Transverse colon (tissue), 4 donors: ENCODE measurements at regions not wholly inside any gene's neighbourhood (a gene's known extent, or its start where the extent isn't known, plus 50 kb on each side); places are given as distances from the start of the nearest gene placed in this dataset.

Source experiments
- DNase-seq: peaks from one replicate; pipeline ENCODE4 v3.0.0-alpha.2; 2019
- H3K27ac ChIP-seq, 4 donors: fragments of 200-600 bp; sonication (generic); 2 replicates each; pipeline ENCODE4 v1.5.1; 2016 to 2018; ENCODE audit warnings: inconsistent platforms in 4 of 4
- H3K27me3 ChIP-seq: fragments of 200-600 bp; sonication (generic); 2 replicates; pipeline ENCODE4 v1.5.1; 2017; ENCODE audit warnings: inconsistent platforms
- H3K36me3 ChIP-seq, 4 donors: fragments of 200-600 bp; sonication (generic); 2 replicates each; pipeline ENCODE4 v1.5.1; 2017 to 2019; ENCODE audit warnings: inconsistent platforms in 4 of 4
- H3K4me1 ChIP-seq, 4 donors: fragments of 200-600 bp; sonication (generic); 2 replicates each; pipeline ENCODE4 v1.5.1; 2017 to 2020; ENCODE audit warnings: inconsistent platforms in 4 of 4
- H3K4me3 ChIP-seq, 4 donors: fragments of 200-600 bp; sonication (generic); 1 replicate in 1 of 4; 2 replicates in 3 of 4; pipeline versions ENCODE4 v1.5.1 to v1.6.1; 2017 to 2019; ENCODE audit warnings: inconsistent platforms in 4 of 4
- H3K9me3 ChIP-seq, 2 donors: fragments of 200-600 bp; sonication (generic); 2 replicates each; pipeline ENCODE4 v1.5.1; 2017 to 2019; ENCODE audit warnings: inconsistent platforms in 2 of 2
- EP300 ChIP-seq: sonication (generic); formaldehyde crosslinking; IDR thresholded peaks from one replicate; pipeline ENCODE4 v1.6.1; 2017; ENCODE audit warnings: antibody characterized with exemption, low read depth
- POLR2A ChIP-seq: fragments of 450-650 bp; IDR thresholded peaks from one replicate; pipeline ENCODE4 v1.6.1; 2016; ENCODE audit warnings: antibody characterized with exemption, mild to moderate bottlenecking, moderate library complexity
- POLR2AphosphoS5 ChIP-seq, 3 donors: sonication (generic); formaldehyde crosslinking; IDR thresholded peaks; one replicate each; pipeline ENCODE4 v1.6.1; 2016; ENCODE audit warnings: antibody characterized with exemption in 3 of 3
- WGBS, 2 donors: methylation state at CpG; one replicate each; pipeline ENCODE4 v1.1.5; 2018; ENCODE audit warnings: low coverage in 1 of 2; 5-methylcytosine and 5-hydroxymethylcytosine counted together
- in situ Hi-C, 4 donors: fragments of 200-750 bp; cut with MboI; loops; one replicate each; pipeline versions ENCODE4 v1.15.0 to v1.15.1; 2017; ENCODE audit warnings: low sequenced_read_pairs in 3 of 4, low pct_ligation_motif_present in 1 of 4, low pct_unique_long_range_greater_than_20kb in 1 of 4
- intact Hi-C: fragments of 100-400 bp; cut with DNase I; formaldehyde crosslinking; loops from one replicate; pipeline ENCODE4 v1.15.1; 2023; ENCODE audit warnings: low total_unique reads
- TF ChIP-seq, protein P1 (sequence below), 5 experiments: fragments of 200-600 bp in 3 of 5; fragments of 450-650 bp in 2 of 5; sonication (generic) in 3 of 5; IDR thresholded peaks; 1 replicate in 2 of 5; 2 replicates in 3 of 5; pipeline ENCODE4 v1.5.1; 2016 to 2017; ENCODE audit warnings: antibody characterized with exemption in 5 of 5, inconsistent platforms in 3 of 5, mild to moderate bottlenecking in 2 of 5, moderate library complexity in 1 of 5

DNA sequence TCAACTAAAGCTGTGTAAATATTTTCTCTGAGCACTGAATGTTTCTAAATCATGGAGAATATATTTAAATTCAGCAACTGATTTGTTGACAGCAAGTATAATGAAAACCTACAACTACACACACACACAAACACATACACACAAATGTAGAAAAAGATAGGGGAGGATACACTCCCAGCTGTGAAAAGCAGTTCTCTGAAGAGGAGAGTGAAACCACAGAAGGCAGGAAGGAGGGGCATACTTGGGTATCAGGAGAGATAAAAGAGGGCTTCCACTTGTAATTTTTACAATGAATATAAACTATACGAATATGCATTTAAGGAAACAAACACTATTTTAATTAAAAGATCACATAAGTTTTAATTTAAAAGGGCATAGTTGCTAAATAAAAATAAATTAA is 227.8 kb upstream of the SLC24A2 start:
- in situ Hi-C loops (loop anchor here in 1 of 4 donors (25.0 kb wide), 2 partner anchors 96 to 104 kb away; no protein-coding TSS in a partner anchor), intact Hi-C loops (no loop called here)
- no peaks in the 10 kb centered on the region for H3K27me3 ChIP-seq
- TF ChIP-seq EP300 (no peak), POLR2AphosphoS5 (IDR thresholded peaks at IDR 0.05) (no peak), POLR2A (no peak)
- TF ChIP-seq, protein P1, sequence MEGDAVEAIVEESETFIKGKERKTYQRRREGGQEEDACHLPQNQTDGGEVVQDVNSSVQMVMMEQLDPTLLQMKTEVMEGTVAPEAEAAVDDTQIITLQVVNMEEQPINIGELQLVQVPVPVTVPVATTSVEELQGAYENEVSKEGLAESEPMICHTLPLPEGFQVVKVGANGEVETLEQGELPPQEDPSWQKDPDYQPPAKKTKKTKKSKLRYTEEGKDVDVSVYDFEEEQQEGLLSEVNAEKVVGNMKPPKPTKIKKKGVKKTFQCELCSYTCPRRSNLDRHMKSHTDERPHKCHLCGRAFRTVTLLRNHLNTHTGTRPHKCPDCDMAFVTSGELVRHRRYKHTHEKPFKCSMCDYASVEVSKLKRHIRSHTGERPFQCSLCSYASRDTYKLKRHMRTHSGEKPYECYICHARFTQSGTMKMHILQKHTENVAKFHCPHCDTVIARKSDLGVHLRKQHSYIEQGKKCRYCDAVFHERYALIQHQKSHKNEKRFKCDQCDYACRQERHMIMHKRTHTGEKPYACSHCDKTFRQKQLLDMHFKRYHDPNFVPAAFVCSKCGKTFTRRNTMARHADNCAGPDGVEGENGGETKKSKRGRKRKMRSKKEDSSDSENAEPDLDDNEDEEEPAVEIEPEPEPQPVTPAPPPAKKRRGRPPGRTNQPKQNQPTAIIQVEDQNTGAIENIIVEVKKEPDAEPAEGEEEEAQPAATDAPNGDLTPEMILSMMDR (IDR thresholded peaks at IDR 0.05) = no peak
- no peaks in the 10 kb centered on the region for H3K36me3 ChIP-seq
- no peaks in the 10 kb centered on the region for H3K9me3 ChIP-seq
- H3K27ac ChIP-seq = no peak overlapping the region
- no peak overlapping the region for H3K4me3 ChIP-seq
- no peak for DNase-seq
- H3K4me1 ChIP-seq = no peaks in the 10 kb centered on the region
- WGBS, 2 donors = 71 to 92% methylated on average over 1 of the region's 1 CpG

DNA sequence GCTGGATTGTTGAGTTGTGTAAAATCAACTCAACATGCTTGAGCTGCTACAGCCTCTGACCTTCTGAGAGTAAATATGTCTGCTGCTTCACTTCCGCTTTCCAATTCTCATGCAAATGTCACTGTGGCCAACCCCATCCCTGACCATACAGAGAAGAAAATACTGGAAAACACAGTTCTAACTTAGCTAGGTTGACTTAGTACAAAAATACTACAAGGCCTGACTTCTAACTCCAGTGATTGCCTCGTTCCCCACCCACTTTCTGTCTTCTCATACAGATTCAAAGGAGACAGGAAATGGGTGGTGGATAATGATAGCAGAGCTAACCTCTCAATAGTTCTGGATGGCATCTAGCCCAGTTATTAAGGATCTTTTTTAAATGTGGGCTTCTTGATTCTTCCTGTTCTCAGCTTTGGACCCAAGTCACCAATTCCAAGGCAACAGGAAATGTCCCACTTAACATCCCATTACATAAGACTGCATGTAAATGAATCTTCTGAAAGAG is 226.6 kb upstream of the SLC24A2 start:
- Histone ChIP-seq H3K27me3 (no peaks in the 10 kb centered on the region), H3K27ac (no peak overlapping the region), H3K4me1 (no peaks in the 10 kb centered on the region), H3K36me3 (no peaks in the 10 kb centered on the region), H3K4me3 (no peak overlapping the region), H3K9me3 (no peaks in the 10 kb centered on the region)
- TF ChIP-seq, protein P1 (IDR thresholded peaks at IDR 0.05) = no peak
- no peak for TF ChIP-seq POLR2AphosphoS5 (IDR thresholded peaks at IDR 0.05)
- TF ChIP-seq POLR2A = no peak
- TF ChIP-seq EP300 = no peak
- intact Hi-C loops (no loop called here), in situ Hi-C loops (loop anchor here in 1 of 4 donors (25.0 kb wide), 2 partner anchors 97 to 103 kb away; no protein-coding TSS in a partner anchor)
- 66 to 80% methylated on average over 1 to 2 of the region's 2 CpGs for WGBS, 2 donors
- no peak for DNase-seq

DNA sequence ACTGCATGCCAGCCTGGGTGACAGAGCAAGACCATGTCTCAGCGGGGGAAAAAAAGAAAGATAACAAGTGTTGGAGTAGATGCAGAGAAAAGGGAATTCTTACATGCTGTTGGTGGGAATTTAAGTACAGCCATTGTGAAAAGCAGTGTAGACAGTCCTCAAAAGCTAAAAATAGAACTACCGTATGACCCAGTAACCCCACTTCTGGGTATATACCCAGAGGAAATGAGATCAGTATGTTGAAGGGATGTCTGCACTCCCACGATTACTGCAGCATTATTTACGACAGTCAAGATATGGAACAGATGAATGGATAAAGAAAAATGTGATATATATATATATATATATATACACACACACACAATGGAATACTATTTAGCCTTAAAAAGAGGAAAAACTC is 225.3 kb upstream of the SLC24A2 start:
- TF ChIP-seq POLR2A = no peak
- TF ChIP-seq, protein P1 (IDR thresholded peaks at IDR 0.05) = no peak
- no peak for TF ChIP-seq EP300
- TF ChIP-seq POLR2AphosphoS5 (IDR thresholded peaks at IDR 0.05) = no peak
- intact Hi-C loops = no loop called here

DNA sequence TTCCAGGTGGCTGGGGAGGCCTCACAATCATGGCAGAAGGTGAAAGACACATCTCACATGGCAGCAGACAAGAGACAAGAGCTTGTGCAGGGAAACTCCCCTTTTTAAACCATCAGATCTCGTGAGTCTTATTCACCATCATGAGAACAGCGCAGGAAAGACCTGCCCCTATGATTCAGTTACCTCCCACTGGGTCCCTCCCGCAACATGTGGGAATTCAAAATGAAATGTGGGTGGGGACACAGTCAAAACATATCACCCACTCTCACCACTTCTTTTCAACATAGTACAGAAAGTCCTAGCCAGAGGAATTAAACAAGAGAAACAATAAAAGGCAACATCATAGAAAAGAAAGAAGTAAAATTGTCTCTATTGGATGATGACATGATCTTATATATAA is 223.4 kb upstream of the SLC24A2 start:
- in situ Hi-C loops (loop anchor here in 1 of 4 donors (25.0 kb wide), 2 partner anchors 100 kb away; no protein-coding TSS in a partner anchor), intact Hi-C loops (no loop called here)
- Histone ChIP-seq H3K36me3 (no peaks in the 10 kb centered on the region), H3K27ac (no peak overlapping the region), H3K9me3 (no peaks in the 10 kb centered on the region), H3K4me3 (no peak overlapping the region), H3K27me3 (no peaks in the 10 kb centered on the region), H3K4me1 (no peaks in the 10 kb centered on the region)
- WGBS, 2 donors = 75 to 77% methylated on average over 2 to 3 of the region's 3 CpGs
- TF ChIP-seq, protein P1 (IDR thresholded peaks at IDR 0.05) = no peak
- TF ChIP-seq POLR2AphosphoS5 (IDR thresholded peaks at IDR 0.05) (no peak), POLR2A (no peak), EP300 (no peak)
- DNase-seq = no peak

More for the DNA sequence above, 225.3 kb upstream of the SLC24A2 start:
- DNase-seq = no peak
- no peaks in the 10 kb centered on the region for H3K4me1 ChIP-seq
- no peak overlapping the region for H3K4me3 ChIP-seq
- no peaks in the 10 kb centered on the region for H3K27me3 ChIP-seq
- no peaks in the 10 kb centered on the region for H3K9me3 ChIP-seq
- in situ Hi-C loops = loop anchor here in 1 of 4 donors (25.0 kb wide), 2 partner anchors 98 to 102 kb away; no protein-coding TSS in a partner anchor
- H3K36me3 ChIP-seq = no peaks in the 10 kb centered on the region
- 73 to 94% methylated on average over 4 of the region's 4 CpGs for WGBS, 2 donors
- H3K27ac ChIP-seq = no peak overlapping the region
